Neural progenitor cell (in vitro differentiated cells): ENCODE measurements at regions not wholly inside any gene's neighbourhood (a gene's known extent, or its start where the extent isn't known, plus 50 kb on each side); places are given as distances from the start of the nearest gene placed in this dataset.

ENCODE experiments used
- DNase-seq: peaks from one replicate; pipeline ENCODE4 v3.0.0-alpha.2; 2016; ENCODE audit warnings: low spot score
- H2AFZ ChIP-seq: fragments of 200-600 bp; sonication (generic); replicated peaks from 2 replicates; pipeline ENCODE4 v1.6.1; 2016; ENCODE audit warnings: antibody characterized with exemption
- H3F3A ChIP-seq: fragments of 200-600 bp; sonication (generic); 2 replicates; pipeline ENCODE4 v1.6.1; 2016; ENCODE audit warnings: antibody characterized with exemption, low read depth
- H3K27ac ChIP-seq: fragments of 200-600 bp; sonication (generic); 2 replicates; pipeline ENCODE4 v1.5.1; 2016; ENCODE audit warnings: mild to moderate bottlenecking
- H3K27me3 ChIP-seq: fragments of 200-600 bp; sonication (generic); 2 replicates; pipeline ENCODE4 v1.6.1; 2016; ENCODE audit warnings: mild to moderate bottlenecking, moderate library complexity
- H3K36me3 ChIP-seq: fragments of 200-600 bp; sonication (generic); 2 replicates; pipeline ENCODE4 v1.5.1; 2016
- H3K4me1 ChIP-seq: fragments of 200-600 bp; sonication (generic); 2 replicates; pipeline ENCODE4 v1.6.1; 2016; ENCODE audit warnings: mixed run types
- H3K4me2 ChIP-seq: fragments of 200-600 bp; sonication (generic); 2 replicates; pipeline ENCODE4 v1.6.1; 2016
- H3K4me3 ChIP-seq: fragments of 200-600 bp; sonication (generic); 2 replicates; pipeline ENCODE4 v1.5.1; 2016
- H3K79me2 ChIP-seq: fragments of 200-600 bp; sonication (generic); 2 replicates; pipeline ENCODE4 v1.6.1; 2016; ENCODE audit warnings: low read depth
- H3K9ac ChIP-seq: fragments of 200-600 bp; sonication (generic); 2 replicates; pipeline ENCODE4 v1.6.1; 2016
- H3K9me3 ChIP-seq: fragments of 200-600 bp; sonication (generic); 2 replicates; pipeline ENCODE4 v1.5.1; 2016; ENCODE audit warnings: low read depth
- H4K20me1 ChIP-seq: fragments of 200-600 bp; sonication (generic); 2 replicates; pipeline ENCODE4 v1.6.1; 2016; ENCODE audit warnings: low read depth
- H3K27ac Mint-ChIP-seq: 3 replicates; pipeline ENCODE4 v1.8.0; 2021; ENCODE audit warnings: mixed read lengths
- H3K27me3 Mint-ChIP-seq: 2 replicates; pipeline ENCODE4 v1.8.0; 2022; ENCODE audit warnings: low read depth, mild to moderate bottlenecking, inconsistent platforms, moderate library complexity, mixed read lengths; ENCODE audit not compliant: insufficient read depth
- H3K36me3 Mint-ChIP-seq: 3 replicates; pipeline ENCODE4 v1.8.0; 2021; ENCODE audit warnings: mixed read lengths
- H3K4me1 Mint-ChIP-seq: 3 replicates; pipeline ENCODE4 v1.8.0; 2021; ENCODE audit warnings: mixed read lengths
- H3K4me3 Mint-ChIP-seq: 3 replicates; pipeline ENCODE4 v1.8.0; 2021; ENCODE audit warnings: mild to moderate bottlenecking, moderate library complexity, mixed read lengths
- H3K9me3 Mint-ChIP-seq: 3 replicates; pipeline ENCODE4 v1.8.0; 2020; ENCODE audit warnings: mixed read lengths
- CTCF ChIP-seq: fragments of 200-600 bp; sonication (generic); IDR thresholded peaks from 2 replicates; pipeline ENCODE4 v1.5.1; 2017; ENCODE audit warnings: antibody characterized with exemption, mild to moderate bottlenecking
- EZH2 ChIP-seq: fragments of 200-600 bp; sonication (generic); IDR thresholded peaks from 2 replicates; pipeline ENCODE4 v1.6.1; 2017; ENCODE audit warnings: antibody characterized with exemption, mild to moderate bottlenecking, moderate library complexity
- EZH2phosphoT487 ChIP-seq: fragments of 200-600 bp; sonication (generic); IDR thresholded peaks from 2 replicates; pipeline ENCODE4 v1.6.1; 2017; ENCODE audit warnings: antibody characterized with exemption

- Histone ChIP-seq H3K27ac (no peak overlapping the region), H3K9me3 (no peaks in the 10 kb centered on the region), H3K9ac (no peak overlapping the region), H3K36me3 (no peaks in the 10 kb centered on the region), H3K27me3 (no peaks in the 10 kb centered on the region), H3K79me2 (no peaks in the 10 kb centered on the region), H3K4me2 (no peak overlapping the region), H4K20me1 (no peaks in the 10 kb centered on the region), H3K4me1 (no peaks in the 10 kb centered on the region), H2AFZ (no peak overlapping the region), H3K4me3 (no peak overlapping the region), H3F3A (no peaks in the 10 kb centered on the region)
- H3K36me3 Mint-ChIP-seq = no peaks in the 10 kb centered on the region
- no peak for TF ChIP-seq EZH2
- no peak for TF ChIP-seq CTCF
- no peak for TF ChIP-seq EZH2phosphoT487
- no peak overlapping the region for H3K27ac Mint-ChIP-seq
- no peak for DNase-seq
- no peaks in the 10 kb centered on the region for H3K9me3 Mint-ChIP-seq
- H3K4me1 Mint-ChIP-seq = no peaks in the 10 kb centered on the region
- peaks cover 9% of the 10 kb centered on the region for H3K27me3 Mint-ChIP-seq
- H3K4me3 Mint-ChIP-seq = no peak overlapping the region
These were observed 173.8 kb upstream of the RAI2 start for GRCh38 chrX:18034945-18035344.

GRCh38 chrX:18034504-18034903, 173.4 kb upstream of the RAI2 start:
- no peak overlapping the region for H3K4me2 ChIP-seq
- H3K9me3 Mint-ChIP-seq = no peaks in the 10 kb centered on the region
- no peak for DNase-seq
- no peaks in the 10 kb centered on the region for H3K4me1 Mint-ChIP-seq
- no peaks in the 10 kb centered on the region for H3K36me3 ChIP-seq
- no peaks in the 10 kb centered on the region for H3K4me1 ChIP-seq
- no peaks in the 10 kb centered on the region for H3K9me3 ChIP-seq
- H3K27me3 Mint-ChIP-seq = peaks cover 9% of the 10 kb centered on the region
- H2AFZ ChIP-seq = no peak overlapping the region
- no peak overlapping the region for H3K27ac Mint-ChIP-seq
- no peaks in the 10 kb centered on the region for H3K36me3 Mint-ChIP-seq
- no peak overlapping the region for H3K27ac ChIP-seq
- no peaks in the 10 kb centered on the region for H4K20me1 ChIP-seq
- H3K9ac ChIP-seq = no peak overlapping the region
- no peaks in the 10 kb centered on the region for H3K27me3 ChIP-seq
- H3K4me3 ChIP-seq = no peak overlapping the region
- no peaks in the 10 kb centered on the region for H3F3A ChIP-seq
- no peak overlapping the region for H3K4me3 Mint-ChIP-seq
- H3K79me2 ChIP-seq = no peaks in the 10 kb centered on the region
- TF ChIP-seq EZH2 = no peak
- TF ChIP-seq CTCF = no peak
- TF ChIP-seq EZH2phosphoT487 = no peak

GRCh38 chrX:18032486-18033221, 171.6 kb upstream of the RAI2 start:
- Histone ChIP-seq H3K4me2 (no peak overlapping the region), H3K9ac (no peak overlapping the region), H2AFZ (no peak overlapping the region), H3K27me3 (no peaks in the 10 kb centered on the region), H3K36me3 (no peaks in the 10 kb centered on the region), H3K9me3 (no peaks in the 10 kb centered on the region), H3F3A (no peaks in the 10 kb centered on the region), H3K79me2 (no peaks in the 10 kb centered on the region), H3K4me1 (peaks cover 5% of the 10 kb centered on the region), H3K4me3 (no peak overlapping the region), H3K27ac (no peak overlapping the region), H4K20me1 (peaks cover 2% of the 10 kb centered on the region)
- TF ChIP-seq CTCF (no peak), EZH2 (no peak), EZH2phosphoT487 (no peak)
- Mint-ChIP-seq H3K36me3 (no peaks in the 10 kb centered on the region), H3K27me3 (peaks cover 8% of the 10 kb centered on the region), H3K9me3 (peaks cover 2% of the 10 kb centered on the region), H3K4me1 (peaks cover 8% of the 10 kb centered on the region), H3K4me3 (no peak overlapping the region), H3K27ac (no peak overlapping the region)
- no peak for DNase-seq
